Epithelial cell of esophagus (primary cell): ENCODE measurements at regions not wholly inside any gene's neighbourhood (a gene's known extent, or its start where the extent isn't known, plus 50 kb on each side); places are given as distances from the start of the nearest gene placed in this dataset.

Experiments used
- DNase-seq: peaks from one replicate; pipeline ENCODE4 v3.0.0; 2010; ENCODE audit warnings: low read depth
- H3K4me3 ChIP-seq: 2 replicates; pipeline ENCODE4 v1.5.1; 2011; ENCODE audit warnings: mild to moderate bottlenecking, low read length, control low read depth
- CTCF ChIP-seq: IDR thresholded peaks from 2 replicates; pipeline ENCODE4 v1.5.1; 2011; ENCODE audit warnings: low read depth, mild to moderate bottlenecking, low read length, control low read depth, inconsistent platforms; ENCODE audit not compliant: insufficient read depth; ENCODE audit errors: missing control alignments

GRCh38 chr14:100668352-100668751 is 58.3 kb upstream of the DLK1 start:
- no peak for DNase-seq
- no peak for TF ChIP-seq CTCF
- no peak overlapping the region for H3K4me3 ChIP-seq

- no peak for DNase-seq
- TF ChIP-seq CTCF, result no peak
- no peak overlapping the region for H3K4me3 ChIP-seq
Measured at GRCh38 chr14:100669011-100669412, 57.7 kb upstream of the DLK1 start.

GRCh38 chr14:100669468-100669867 is 57.2 kb upstream of the DLK1 start:
- DNase-seq, result no peak
- no peak overlapping the region for H3K4me3 ChIP-seq
- TF ChIP-seq CTCF, result no peak

- DNase-seq, result no peak
- no peak overlapping the region for H3K4me3 ChIP-seq
- TF ChIP-seq CTCF, result no peak
Measured at GRCh38 chr14:100670017-100670752, 56.5 kb upstream of the DLK1 start.

- no peak overlapping the region for H3K4me3 ChIP-seq
- DNase-seq, result no peak
- TF ChIP-seq CTCF, result no peak
Measured at GRCh38 chr14:100670753-100671049, 56.0 kb upstream of the DLK1 start.

- DNase-seq, result no peak
- TF ChIP-seq CTCF, result no peak
- H3K4me3 ChIP-seq, result no peak overlapping the region
Measured at GRCh38 chr14:100671386-100671901, 55.2 kb upstream of the DLK1 start.

- no peak overlapping the region for H3K4me3 ChIP-seq
- no peak for TF ChIP-seq CTCF
- no peak for DNase-seq
Measured at GRCh38 chr14:100671906-100672305, 54.8 kb upstream of the DLK1 start.
